ENCODE measurements at regions not wholly inside any gene's neighbourhood (a gene's known extent, or its start where the extent isn't known, plus 50 kb on each side); places are given as distances from the start of the nearest gene placed in this dataset.
"Not testable (repeated sequence)": the region's sequence is repeated elsewhere in the genome, so short reads cannot be mapped to it uniquely, and the experiment has no call there.

GRCh38 chr5:135154197-135154596 lies 120.2 kb upstream of the PITX1 start:
- Histone ChIP-seq H3K18ac (ENCODE audit: low read length) (peak overlapping the region; percentile 73), H2AFZ (ENCODE audit: low read length) (no peak overlapping the region), H4K8ac (ENCODE audit: low read depth, low read length) (no peak overlapping the region), H3K4me3 (ENCODE audit: low read length in 2 of 2) (no peak overlapping the region), H3K14ac (ENCODE audit: low read length) (no peak overlapping the region), H3K36me3 (replicated peaks in 1 of 2; ENCODE audit: control insufficient read depth in 2 of 2, insufficient read depth in 2 of 2, low read length in 2 of 2) (no peaks in the 10 kb centered on the region), H3K9ac (ENCODE audit: low read depth, low read length, poor library complexity) (no peak overlapping the region), H4K91ac (ENCODE audit: low read depth, low read length, poor library complexity) (no peak overlapping the region), H3K23ac (ENCODE audit: low read depth, low read length, poor library complexity) (no peak overlapping the region), H3K4me1 (ENCODE audit: control insufficient read depth in 2 of 2, insufficient read depth in 1 of 2, low read depth in 1 of 2, low read length in 2 of 2) (peaks cover 0 to 16% of the 10 kb centered on the region in 2 donors), H2BK15ac (ENCODE audit: low read length) (peak overlapping the region; percentile 62), H3K4ac (ENCODE audit: low read length) (no peak overlapping the region), H3K27me3 (ENCODE audit: control insufficient read depth in 3 of 3, insufficient read depth in 3 of 3, low read depth in 1 of 3, low read length in 3 of 3) (peaks cover 0 to 3% (median 2%) of the 10 kb centered on the region in 3 experiments), H2BK120ac (ENCODE audit: low read depth, low read length) (no peak overlapping the region), H2BK12ac (ENCODE audit: low read length) (no peak overlapping the region), H2BK5ac (ENCODE audit: low read length) (peak overlapping the region; percentile 31), H3K4me2 (ENCODE audit: insufficient read depth, low read length, poor library complexity, severe bottlenecking) (no peak overlapping the region), H3K79me1 (ENCODE audit: low read depth, low read length) (no peaks in the 10 kb centered on the region), H2AK5ac (ENCODE audit: low read depth, low read length) (no peak overlapping the region), H3K9me3 (replicated peaks in 1 of 2; ENCODE audit: control insufficient read depth in 2 of 2, insufficient read depth in 1 of 2, low read depth in 1 of 2, low read length in 2 of 2) (peaks cover 0 to 2% of the 10 kb centered on the region in 2 donors), H3K27ac (replicated peaks; ENCODE audit: low read length) (no peak overlapping the region)
- no CpG with 5 or more reads among the region's 8 CpGs for WGBS, 2 donors (ENCODE audit: extremely low coverage in 2 of 2, insufficient read length in 2 of 2, insufficient replicate concordance in 1 of 2)
- no peak for DNase-seq (ENCODE audit: low spot score)

- peaks cover 0 to 3% (median 2%) of the 10 kb centered on the region in 3 experiments for H3K27me3 ChIP-seq (ENCODE audit: control insufficient read depth in 3 of 3, insufficient read depth in 3 of 3, low read depth in 1 of 3, low read length in 3 of 3)
- peaks cover 0 to 16% of the 10 kb centered on the region in 2 donors for H3K4me1 ChIP-seq (ENCODE audit: control insufficient read depth in 2 of 2, insufficient read depth in 1 of 2, low read depth in 1 of 2, low read length in 2 of 2)
- H3K27ac ChIP-seq (replicated peaks; ENCODE audit: low read length), result no peak overlapping the region
- H3K4me3 ChIP-seq (ENCODE audit: low read length in 2 of 2), result no peak overlapping the region
- WGBS, 2 donors (ENCODE audit: extremely low coverage in 2 of 2, insufficient read length in 2 of 2, insufficient replicate concordance in 1 of 2), result no CpG with 5 or more reads among the region's 3 CpGs
- peak overlapping the region; percentile 42 for H2AK5ac ChIP-seq (ENCODE audit: low read depth, low read length)
- H3K36me3 ChIP-seq (replicated peaks in 1 of 2; ENCODE audit: control insufficient read depth in 2 of 2, insufficient read depth in 2 of 2, low read length in 2 of 2), result no peaks in the 10 kb centered on the region
- no peak overlapping the region for H4K91ac ChIP-seq (ENCODE audit: low read depth, low read length, poor library complexity)
- H2BK15ac ChIP-seq (ENCODE audit: low read length), result peak overlapping the region; percentile 62
- no peak overlapping the region for H2AFZ ChIP-seq (ENCODE audit: low read length)
- no peak overlapping the region for H3K23ac ChIP-seq (ENCODE audit: low read depth, low read length, poor library complexity)
- no peak overlapping the region for H3K4me2 ChIP-seq (ENCODE audit: insufficient read depth, low read length, poor library complexity, severe bottlenecking)
- H3K14ac ChIP-seq (ENCODE audit: low read length), result no peak overlapping the region
- H3K9ac ChIP-seq (ENCODE audit: low read depth, low read length, poor library complexity), result no peak overlapping the region
- H4K8ac ChIP-seq (ENCODE audit: low read depth, low read length), result no peak overlapping the region
- H3K18ac ChIP-seq (ENCODE audit: low read length), result peak overlapping the region; percentile 73
- H2BK12ac ChIP-seq (ENCODE audit: low read length), result no peak overlapping the region
- no peak overlapping the region for H2BK120ac ChIP-seq (ENCODE audit: low read depth, low read length)
- peaks cover 0 to 2% of the 10 kb centered on the region in 2 donors for H3K9me3 ChIP-seq (replicated peaks in 1 of 2; ENCODE audit: control insufficient read depth in 2 of 2, insufficient read depth in 1 of 2, low read depth in 1 of 2, low read length in 2 of 2)
- no peak overlapping the region for H3K4ac ChIP-seq (ENCODE audit: low read length)
- no peak for DNase-seq (ENCODE audit: low spot score)
- H3K79me1 ChIP-seq (ENCODE audit: low read depth, low read length), result no peaks in the 10 kb centered on the region
- peak overlapping the region; percentile 31 for H2BK5ac ChIP-seq (ENCODE audit: low read length)
These were observed 119.6 kb upstream of the PITX1 start for GRCh38 chr5:135153661-135154060.

GRCh38 chr5:135153259-135153658 lies 119.2 kb upstream of the PITX1 start:
- no peak overlapping the region for H3K14ac ChIP-seq (ENCODE audit: low read length)
- H2AFZ ChIP-seq (ENCODE audit: low read length), result no peak overlapping the region
- H3K4me2 ChIP-seq (ENCODE audit: insufficient read depth, low read length, poor library complexity, severe bottlenecking), result no peak overlapping the region
- H3K4me1 ChIP-seq (ENCODE audit: control insufficient read depth in 2 of 2, insufficient read depth in 1 of 2, low read depth in 1 of 2, low read length in 2 of 2), result peaks cover 0 to 16% of the 10 kb centered on the region in 2 donors
- H3K18ac ChIP-seq (ENCODE audit: low read length), result no peak overlapping the region
- H3K9me3 ChIP-seq (replicated peaks in 1 of 2; ENCODE audit: control insufficient read depth in 2 of 2, insufficient read depth in 1 of 2, low read depth in 1 of 2, low read length in 2 of 2), result peaks cover 0 to 2% of the 10 kb centered on the region in 2 donors
- H3K4ac ChIP-seq (ENCODE audit: low read length), result no peak overlapping the region
- no peaks in the 10 kb centered on the region for H3K36me3 ChIP-seq (replicated peaks in 1 of 2; ENCODE audit: control insufficient read depth in 2 of 2, insufficient read depth in 2 of 2, low read length in 2 of 2)
- no peak overlapping the region for H2BK120ac ChIP-seq (ENCODE audit: low read depth, low read length)
- H2BK12ac ChIP-seq (ENCODE audit: low read length), result no peak overlapping the region
- no peaks in the 10 kb centered on the region for H3K79me1 ChIP-seq (ENCODE audit: low read depth, low read length)
- no peak overlapping the region for H2BK15ac ChIP-seq (ENCODE audit: low read length)
- H3K9ac ChIP-seq (ENCODE audit: low read depth, low read length, poor library complexity), result no peak overlapping the region
- no CpG with 5 or more reads among the region's 4 CpGs for WGBS, 2 donors (ENCODE audit: extremely low coverage in 2 of 2, insufficient read length in 2 of 2, insufficient replicate concordance in 1 of 2)
- no peak overlapping the region for H4K91ac ChIP-seq (ENCODE audit: low read depth, low read length, poor library complexity)
- no peak overlapping the region for H2BK5ac ChIP-seq (ENCODE audit: low read length)
- peaks cover 0 to 3% (median 2%) of the 10 kb centered on the region in 3 experiments for H3K27me3 ChIP-seq (ENCODE audit: control insufficient read depth in 3 of 3, insufficient read depth in 3 of 3, low read depth in 1 of 3, low read length in 3 of 3)
- H3K23ac ChIP-seq (ENCODE audit: low read depth, low read length, poor library complexity), result no peak overlapping the region
- H3K4me3 ChIP-seq (ENCODE audit: low read length in 2 of 2), result no peak overlapping the region
- no peak overlapping the region for H4K8ac ChIP-seq (ENCODE audit: low read depth, low read length)
- H3K27ac ChIP-seq (replicated peaks; ENCODE audit: low read length), result no peak overlapping the region
- no peak for DNase-seq (ENCODE audit: low spot score)
- no peak overlapping the region for H2AK5ac ChIP-seq (ENCODE audit: low read depth, low read length)

- H2BK12ac ChIP-seq (ENCODE audit: low read length); H3K9ac ChIP-seq (ENCODE audit: low read depth, low read length, poor library complexity); H3K23ac ChIP-seq (ENCODE audit: low read depth, low read length, poor library complexity); H3K9me3 ChIP-seq (replicated peaks in 1 of 2; ENCODE audit: control insufficient read depth in 2 of 2, insufficient read depth in 1 of 2, low read depth in 1 of 2, low read length in 2 of 2); H4K8ac ChIP-seq (ENCODE audit: low read depth, low read length); H2BK120ac ChIP-seq (ENCODE audit: low read depth, low read length); H2AFZ ChIP-seq (ENCODE audit: low read length); H3K4ac ChIP-seq (ENCODE audit: low read length); H3K27me3 ChIP-seq (ENCODE audit: control insufficient read depth in 3 of 3, insufficient read depth in 3 of 3, low read depth in 1 of 3, low read length in 3 of 3); H3K4me2 ChIP-seq (ENCODE audit: insufficient read depth, low read length, poor library complexity, severe bottlenecking); H3K14ac ChIP-seq (ENCODE audit: low read length); H3K36me3 ChIP-seq (replicated peaks in 1 of 2; ENCODE audit: control insufficient read depth in 2 of 2, insufficient read depth in 2 of 2, low read length in 2 of 2); H2AK5ac ChIP-seq (ENCODE audit: low read depth, low read length); H3K27ac ChIP-seq (replicated peaks; ENCODE audit: low read length); H3K79me1 ChIP-seq (ENCODE audit: low read depth, low read length); H4K91ac ChIP-seq (ENCODE audit: low read depth, low read length, poor library complexity); H2BK5ac ChIP-seq (ENCODE audit: low read length); H3K4me3 ChIP-seq (ENCODE audit: low read length in 2 of 2); DNase-seq (ENCODE audit: low spot score); H2BK15ac ChIP-seq (ENCODE audit: low read length): not testable (repeated sequence)
- Histone ChIP-seq H3K18ac (ENCODE audit: low read length) (peak overlapping the region; percentile 62), H3K4me1 (ENCODE audit: control insufficient read depth in 2 of 2, insufficient read depth in 1 of 2, low read depth in 1 of 2, low read length in 2 of 2) (peaks cover 0 to 16% of the 10 kb centered on the region in 2 donors)
- no CpG with 5 or more reads among the region's 3 CpGs for WGBS, 2 donors (ENCODE audit: extremely low coverage in 2 of 2, insufficient read length in 2 of 2, insufficient replicate concordance in 1 of 2)
These were observed 117.6 kb upstream of the PITX1 start for GRCh38 chr5:135151660-135152059.

Data from neuronal stem cell (in vitro differentiated cells).